Right lobe of liver (tissue), 6 donors: ENCODE measurements at regions not wholly inside any gene's neighbourhood (a gene's known extent, or its start where the extent isn't known, plus 50 kb on each side); places are given as distances from the start of the nearest gene placed in this dataset.

ENCODE experiments used
- ATAC-seq, 4 donors: fragments of 200-7000 bp; cut with Tn5 transposase; one replicate each; pipeline ENCODE4 v1.9.1; 2020; ENCODE audit warnings: mild to moderate bottlenecking in 4 of 4, moderate library complexity in 4 of 4
- DNase-seq, 3 donors: peaks; one replicate each; pipeline ENCODE4 v3.0.0-alpha.2; 2020
- H3K27ac ChIP-seq, 3 donors: fragments of 200-600 bp; one replicate each; pipeline ENCODE4 v1.8.0; 2022
- H3K27me3 ChIP-seq, 2 donors: fragments of 200-600 bp; one replicate each; pipeline ENCODE4 v1.8.0; 2022
- H3K36me3 ChIP-seq, 4 donors: fragments of 200-600 bp; sonication (generic) in 1 of 4; one replicate each; pipeline versions ENCODE4 v1.5.1 to v1.8.0; 2017 to 2022; ENCODE audit warnings: control low read depth in 1 of 4
- H3K4me1 ChIP-seq, 4 donors: fragments of 200-600 bp; sonication (generic) in 1 of 4; one replicate each; pipeline versions ENCODE4 v1.5.1 to v1.8.0; 2017 to 2022; ENCODE audit warnings: control low read depth in 1 of 4
- H3K4me3 ChIP-seq, 3 donors: fragments of 200-600 bp; one replicate each; pipeline ENCODE4 v1.8.0; 2022
- H3K9me3 ChIP-seq, 4 donors: fragments of 200-600 bp; sonication (generic) in 1 of 4; one replicate each; pipeline versions ENCODE4 v1.5.1 to v1.8.0; 2017 to 2022; ENCODE audit warnings: control low read depth in 1 of 4
- POLR2A ChIP-seq: fragments of 450-650 bp; IDR thresholded peaks from one replicate; pipeline ENCODE4 v1.6.1; 2017; ENCODE audit warnings: antibody characterized with exemption, mild to moderate bottlenecking
- WGBS: methylation state at CpG from one replicate; pipeline ENCODE4 v1.1.6; 2018; ENCODE audit warnings: low coverage, low lambda C conversion rate; ENCODE audit not compliant: insufficient coverage; ENCODE audit errors: missing lambda C conversion rate; 5-methylcytosine and 5-hydroxymethylcytosine counted together
- intact Hi-C, 2 donors: fragments of 100-400 bp; cut with DNase I; formaldehyde crosslinking; loops; one replicate each; pipeline versions ENCODE4 v1.11.2 to v1.14.1; 2022
- TF ChIP-seq, protein P1 (sequence below), 4 donors: fragments of 200-600 bp in 3 of 4; fragments of 450-650 bp in 1 of 4; IDR thresholded peaks; one replicate each; pipeline versions ENCODE4 v1.5.1 to v1.8.0; 2016 to 2022; ENCODE audit warnings: antibody characterized with exemption in 4 of 4, mild to moderate bottlenecking in 2 of 4
- donor health status: DM: no; HTN: yes; CAD: no.
- donor health status: DM: no; HTN: no; CAD: no.
- donor health status: DM: no; HTN: no; CAD: no.
- donor health status: DM: no; HTN: yes; CAD: no.
- donor health status: DM: no; HTN: yes; CAD: no.

DNA sequence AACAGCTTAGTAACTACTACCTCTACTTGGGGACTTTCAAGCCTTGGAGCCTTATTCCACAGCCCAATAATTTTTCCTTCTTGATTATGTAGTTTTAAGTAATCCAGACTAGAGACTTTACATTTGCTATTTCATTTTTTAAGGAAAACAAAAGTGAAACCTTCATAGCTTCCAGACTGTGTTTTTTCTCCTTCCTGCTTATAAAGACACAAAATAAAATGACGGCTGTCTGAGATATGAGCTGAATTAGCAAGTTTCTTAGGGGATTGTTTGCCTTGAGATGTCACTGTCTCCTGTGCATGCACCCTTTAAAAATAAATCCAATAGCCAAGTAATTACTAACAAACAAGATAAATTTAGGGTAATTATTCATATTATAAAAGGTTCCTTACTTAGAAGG is 78.8 kb upstream of the PACRGL start:
- Histone ChIP-seq H3K36me3 (no peaks in the 10 kb centered on the region), H3K9me3 (no peaks in the 10 kb centered on the region), H3K27me3 (no peaks in the 10 kb centered on the region), H3K4me3 (no peak overlapping the region), H3K4me1 (peaks cover 0 to 19% (median 0%) of the 10 kb centered on the region in 4 donors), H3K27ac (peak overlapping the region in 1 of 3 donors; percentile 14)
- WGBS = 11% methylated on average over 1 of the region's 1 CpG
- DNase-seq (no peak), ATAC-seq (no peak)
- TF ChIP-seq POLR2A = no peak
- TF ChIP-seq, protein P1, sequence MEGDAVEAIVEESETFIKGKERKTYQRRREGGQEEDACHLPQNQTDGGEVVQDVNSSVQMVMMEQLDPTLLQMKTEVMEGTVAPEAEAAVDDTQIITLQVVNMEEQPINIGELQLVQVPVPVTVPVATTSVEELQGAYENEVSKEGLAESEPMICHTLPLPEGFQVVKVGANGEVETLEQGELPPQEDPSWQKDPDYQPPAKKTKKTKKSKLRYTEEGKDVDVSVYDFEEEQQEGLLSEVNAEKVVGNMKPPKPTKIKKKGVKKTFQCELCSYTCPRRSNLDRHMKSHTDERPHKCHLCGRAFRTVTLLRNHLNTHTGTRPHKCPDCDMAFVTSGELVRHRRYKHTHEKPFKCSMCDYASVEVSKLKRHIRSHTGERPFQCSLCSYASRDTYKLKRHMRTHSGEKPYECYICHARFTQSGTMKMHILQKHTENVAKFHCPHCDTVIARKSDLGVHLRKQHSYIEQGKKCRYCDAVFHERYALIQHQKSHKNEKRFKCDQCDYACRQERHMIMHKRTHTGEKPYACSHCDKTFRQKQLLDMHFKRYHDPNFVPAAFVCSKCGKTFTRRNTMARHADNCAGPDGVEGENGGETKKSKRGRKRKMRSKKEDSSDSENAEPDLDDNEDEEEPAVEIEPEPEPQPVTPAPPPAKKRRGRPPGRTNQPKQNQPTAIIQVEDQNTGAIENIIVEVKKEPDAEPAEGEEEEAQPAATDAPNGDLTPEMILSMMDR (IDR thresholded peaks at IDR 0.05) = no peak
- intact Hi-C loops = no loop called here

DNA sequence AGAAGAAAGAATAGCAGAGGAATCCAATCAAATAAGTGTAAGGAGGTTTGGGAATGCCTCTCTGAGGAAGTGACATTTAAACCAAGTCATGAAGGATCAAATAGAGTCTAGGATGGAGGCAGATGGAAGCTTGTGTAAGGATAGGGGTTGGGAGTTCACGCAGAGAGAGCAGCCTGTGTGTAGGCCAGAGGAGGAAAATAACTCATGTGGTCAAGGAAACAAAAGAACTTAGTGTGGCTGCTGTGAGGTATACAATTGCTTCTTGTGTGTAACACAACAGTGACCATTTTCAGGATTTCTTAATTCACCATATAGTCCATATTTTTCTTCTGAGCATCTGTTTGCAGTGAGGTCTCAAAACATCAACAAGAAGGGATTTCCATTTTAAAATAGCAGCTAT is 77.6 kb upstream of the PACRGL start:
- intact Hi-C loops = no loop called here
- WGBS = 25% methylated on average over 1 of the region's 1 CpG

DNA sequence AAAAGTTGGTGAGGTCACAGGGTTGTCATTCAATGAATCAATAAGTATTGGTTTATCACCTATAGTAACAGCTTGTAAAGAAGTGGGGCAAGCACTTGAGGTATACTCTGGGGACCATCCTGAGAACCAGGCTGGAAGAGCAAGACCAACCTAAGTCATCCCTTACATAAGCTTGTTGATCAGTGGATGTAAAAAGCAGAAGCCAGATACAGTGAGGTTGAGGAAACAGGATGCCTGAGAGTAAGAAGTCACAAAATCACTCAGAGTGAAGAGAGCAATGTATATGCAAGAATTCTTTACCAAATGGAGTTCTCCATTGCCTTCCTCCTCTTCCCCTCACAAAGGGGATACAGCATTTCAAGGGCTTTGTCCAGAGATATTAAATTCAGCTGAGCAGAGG is 76.3 kb upstream of the PACRGL start:
- intact Hi-C loops = no loop called here
- no peak for DNase-seq

More for the DNA sequence above, 77.6 kb upstream of the PACRGL start:
- ATAC-seq (no peak), DNase-seq (no peak)
- no peak for TF ChIP-seq POLR2A
- TF ChIP-seq, protein P1 (IDR thresholded peaks at IDR 0.05) = no peak
- no peaks in the 10 kb centered on the region for H3K36me3 ChIP-seq
- H3K27ac ChIP-seq = no peak overlapping the region
- H3K4me1 ChIP-seq = peaks cover 0 to 18% (median 0%) of the 10 kb centered on the region in 4 donors
- H3K27me3 ChIP-seq = no peaks in the 10 kb centered on the region
- no peak overlapping the region for H3K4me3 ChIP-seq
- H3K9me3 ChIP-seq = no peaks in the 10 kb centered on the region

DNA sequence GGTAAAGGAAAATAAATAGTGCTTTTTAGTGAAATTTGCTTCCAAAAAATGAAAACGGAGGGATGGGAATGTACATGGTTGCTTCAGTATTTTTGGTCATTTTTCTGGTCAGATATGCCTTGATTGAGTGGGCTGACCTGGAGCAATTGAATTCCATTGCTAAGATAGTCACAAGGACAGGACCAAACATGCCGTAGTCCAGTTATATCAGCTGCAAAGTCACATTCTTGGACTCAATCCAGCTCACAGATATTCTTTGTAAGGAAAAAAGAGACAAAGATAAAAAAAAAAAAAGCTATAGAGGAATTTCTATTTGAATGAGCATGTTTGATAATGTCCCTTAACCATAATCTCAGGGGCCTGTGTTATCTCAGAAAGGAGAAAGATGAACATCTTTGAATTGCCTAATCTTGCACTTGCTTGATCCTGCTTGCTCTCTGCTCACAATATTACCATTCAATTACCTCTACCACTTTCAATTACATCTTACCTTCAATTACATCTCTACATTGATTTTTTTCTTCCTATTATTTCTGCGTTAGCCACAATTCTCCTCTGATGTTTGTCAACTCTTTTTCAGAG is 75.4 kb upstream of the PACRGL start:
- Histone ChIP-seq H3K9me3 (no peaks in the 10 kb centered on the region), H3K27me3 (no peaks in the 10 kb centered on the region), H3K36me3 (no peaks in the 10 kb centered on the region), H3K27ac (no peak overlapping the region), H3K4me3 (no peak overlapping the region), H3K4me1 (peaks cover 0 to 6% (median 0%) of the 10 kb centered on the region in 4 donors)
- DNase-seq = no peak
- ATAC-seq = peak in 1 of 4 donors; percentile 14
- WGBS = 17% methylated on average over 3 of the region's 3 CpGs
- TF ChIP-seq, protein P1 (IDR thresholded peaks at IDR 0.05) = no peak
- no peak for TF ChIP-seq POLR2A
- intact Hi-C loops = no loop called here

More for the DNA sequence above, 76.3 kb upstream of the PACRGL start:
- Histone ChIP-seq H3K27me3 (no peaks in the 10 kb centered on the region), H3K4me1 (peaks cover 0 to 6% (median 0%) of the 10 kb centered on the region in 4 donors), H3K27ac (no peak overlapping the region), H3K4me3 (no peak overlapping the region), H3K36me3 (no peaks in the 10 kb centered on the region), H3K9me3 (no peaks in the 10 kb centered on the region)
- peak in 2 of 4 donors; percentile 16 to 36 for ATAC-seq
- TF ChIP-seq, protein P1 (IDR thresholded peaks at IDR 0.05) = no peak
- no peak for TF ChIP-seq POLR2A
